Keratinocyte (primary cell): ENCODE measurements at regions not wholly inside any gene's neighbourhood (a gene's known extent, or its start where the extent isn't known, plus 50 kb on each side); places are given as distances from the start of the nearest gene placed in this dataset.

Source experiments
- DNase-seq: peaks from one replicate; pipeline ENCODE4 v3.0.0-alpha.2; 2011; ENCODE audit warnings: low read depth, missing footprints, low spot score
- FAIRE-seq: peaks from 2 replicates; lab custom pipeline; 2011; peaks lifted over from hg19 to GRCh38; lab: Jason Lieb, UNC
- H2AFZ ChIP-seq: 2 replicates; pipeline ENCODE4 v1.6.0; 2012; ENCODE audit warnings: low read length, control low read depth, inconsistent platforms; ENCODE audit not compliant: control insufficient read depth
- H3K27ac ChIP-seq: 2 replicates; pipeline ENCODE4 v1.5.1; 2011; ENCODE audit warnings: low read length; ENCODE audit not compliant: control insufficient read depth, insufficient read depth
- H3K27me3 ChIP-seq: 3 replicates; pipeline ENCODE4 v1.6.0; 2011; ENCODE audit warnings: low read length; ENCODE audit not compliant: control insufficient read depth, insufficient read depth; ENCODE audit errors: extremely low read depth
- H3K36me3 ChIP-seq, 2 experiments: 2 replicates in 1 of 2; 3 replicates in 1 of 2; pipeline ENCODE4 v1.5.1; 2011; ENCODE audit warnings: low read length in 2 of 2, mild to moderate bottlenecking in 1 of 2; ENCODE audit not compliant: control insufficient read depth in 2 of 2, insufficient read depth in 2 of 2; ENCODE audit errors: extremely low read depth in 1 of 2
- H3K4me1 ChIP-seq: 3 replicates; pipeline ENCODE4 v1.5.1; 2011; ENCODE audit warnings: low read length; ENCODE audit not compliant: control insufficient read depth, insufficient read depth; ENCODE audit errors: extremely low read depth
- H3K4me2 ChIP-seq: 3 replicates; pipeline ENCODE4 v1.6.0; 2011; ENCODE audit warnings: low read depth, low read length; ENCODE audit not compliant: control insufficient read depth, insufficient read depth; ENCODE audit errors: extremely low read depth
- H3K4me3 ChIP-seq, 3 experiments: fragments of 200-600 bp in 1 of 3; sonication (generic) in 1 of 3; 2 replicates in 2 of 3; 3 replicates in 1 of 3; pipeline ENCODE4 v1.5.1; 2011 to 2016; ENCODE audit warnings: low read length in 3 of 3, mild to moderate bottlenecking in 3 of 3, control low read depth in 2 of 3, inconsistent platforms in 1 of 3, low read depth in 1 of 3, mixed read lengths in 1 of 3, mixed run types in 1 of 3, moderate library complexity in 1 of 3; ENCODE audit not compliant: control insufficient read depth in 2 of 3, insufficient read depth in 2 of 3; ENCODE audit errors: extremely low read depth in 1 of 3
- H3K79me2 ChIP-seq: 2 replicates; pipeline ENCODE4 v1.6.0; 2012; ENCODE audit warnings: low read length; ENCODE audit not compliant: control insufficient read depth, insufficient read depth
- H3K9ac ChIP-seq: 3 replicates; pipeline ENCODE4 v1.6.0; 2011; ENCODE audit warnings: low read length; ENCODE audit not compliant: control insufficient read depth, insufficient read depth; ENCODE audit errors: extremely low read depth
- H3K9me1 ChIP-seq: 3 replicates; pipeline ENCODE4 v1.6.0; 2011; ENCODE audit warnings: low read length; ENCODE audit not compliant: control insufficient read depth, insufficient read depth; ENCODE audit errors: extremely low read depth
- H3K9me3 ChIP-seq: 2 replicates; pipeline ENCODE4 v1.5.1; 2012; ENCODE audit warnings: low read depth, low read length; ENCODE audit not compliant: control insufficient read depth
- H4K20me1 ChIP-seq: 3 replicates; pipeline ENCODE4 v1.6.0; 2011; ENCODE audit warnings: low read length; ENCODE audit not compliant: control insufficient read depth, insufficient read depth; ENCODE audit errors: extremely low read depth
- CTCF ChIP-seq, 3 experiments: IDR thresholded peaks in 1 of 3; conservative IDR thresholded peaks in 1 of 3; optimal IDR thresholded peaks in 1 of 3; 2 replicates in 2 of 3; 3 replicates in 1 of 3; pipeline versions ENCODE3 to v1.5.1; 2011; ENCODE audit warnings: low read length in 3 of 3, mild to moderate bottlenecking in 3 of 3, moderate library complexity in 2 of 3, control low read depth in 1 of 3, inconsistent platforms in 1 of 3; ENCODE audit not compliant: insufficient read depth in 2 of 3; ENCODE audit errors: extremely low read depth in 1 of 3
- EZH2 ChIP-seq: IDR thresholded peaks from one replicate; pipeline ENCODE4 v1.6.1; 2012; ENCODE audit warnings: inconsistent platforms, mild to moderate bottlenecking, low read length, moderate library complexity
- dilution Hi-C: fragments of 300-500 bp; cut with MboI; formaldehyde crosslinking; loops from one replicate; pipeline ENCODE4 v1.7.0; 2020; ENCODE audit warnings: low sequenced_read_pairs; ENCODE audit not compliant: extremely low pct_ligation_motif_present

- Histone ChIP-seq H3K4me1 (no peaks in the 10 kb centered on the region), H3K79me2 (no peaks in the 10 kb centered on the region), H3K27ac (no peak overlapping the region), H3K36me3 (no peaks in the 10 kb centered on the region), H3K9ac (no peak overlapping the region), H3K4me3 (no peak overlapping the region), H3K27me3 (no peaks in the 10 kb centered on the region), H3K9me1 (no peaks in the 10 kb centered on the region), H4K20me1 (no peaks in the 10 kb centered on the region), H3K4me2 (no peak overlapping the region), H2AFZ (no peak overlapping the region), H3K9me3 (no peaks in the 10 kb centered on the region)
- dilution Hi-C loops = no loop called here
- DNase-seq (no peak), FAIRE-seq (no peak)
- TF ChIP-seq CTCF (optimal IDR thresholded peaks at IDR 0.05 in 1 of 3, IDR thresholded peaks at IDR 0.05 in 1 of 3, conservative IDR thresholded peaks at IDR 0.05 in 1 of 3; ENCODE audit: extremely low read depth in 1 of 3, insufficient read depth in 2 of 3, low read length in 3 of 3) = no peak
- no peak for TF ChIP-seq EZH2
Measured at GRCh38 chr18:24875777-24876176, 415.3 kb downstream of the HRH4 start.

- FAIRE-seq = no peak
- no peak overlapping the region for H3K27ac ChIP-seq
- DNase-seq = no peak
- H3K9me1 ChIP-seq = no peaks in the 10 kb centered on the region
- dilution Hi-C loops = no loop called here
- H3K4me2 ChIP-seq = no peak overlapping the region
- H3K79me2 ChIP-seq = no peaks in the 10 kb centered on the region
- H3K9me3 ChIP-seq = no peaks in the 10 kb centered on the region
- H3K4me3 ChIP-seq = no peak overlapping the region
- no peaks in the 10 kb centered on the region for H3K36me3 ChIP-seq
- H2AFZ ChIP-seq = no peak overlapping the region
- H3K9ac ChIP-seq = no peak overlapping the region
- H3K4me1 ChIP-seq = no peaks in the 10 kb centered on the region
- TF ChIP-seq EZH2 (no peak), CTCF (optimal IDR thresholded peaks at IDR 0.05 in 1 of 3, IDR thresholded peaks at IDR 0.05 in 1 of 3, conservative IDR thresholded peaks at IDR 0.05 in 1 of 3; ENCODE audit: extremely low read depth in 1 of 3, insufficient read depth in 2 of 3, low read length in 3 of 3) (no peak)
- H3K27me3 ChIP-seq = no peaks in the 10 kb centered on the region
- no peaks in the 10 kb centered on the region for H4K20me1 ChIP-seq
Measured at GRCh38 chr18:24876266-24876665, 415.8 kb downstream of the HRH4 start.
